ENCODE measurements at regions not wholly inside any gene's neighbourhood (a gene's known extent, or its start where the extent isn't known, plus 50 kb on each side); places are given as distances from the start of the nearest gene placed in this dataset.

- TF ChIP-seq CTCF (IDR thresholded peaks at IDR 0.05; ENCODE audit: extremely low read depth in 1 of 2, insufficient read depth in 1 of 2, low read depth in 1 of 2, low read length in 2 of 2), result no peak
- no peak for TF ChIP-seq FOS (IDR thresholded peaks at IDR 0.05; ENCODE audit: borderline replicate concordance, insufficient read depth, low read length)
- TF ChIP-seq POLR2A (IDR thresholded peaks at IDR 0.05; ENCODE audit: low read depth, low read length), result no peak
- TF ChIP-seq POLR2AphosphoS5 (IDR thresholded peaks at IDR 0.05; ENCODE audit: insufficient read depth, low read depth, low read length), result no peak
- TF ChIP-seq JUN (IDR thresholded peaks at IDR 0.05; ENCODE audit: borderline replicate concordance, insufficient read depth, insufficient read length, low read depth), result no peak
Observed at GRCh38 chr2:12254280-12254860, 462.4 kb upstream of the TRIB2 start.

Measured in endothelial cell of umbilical vein (primary cell).